HG03108 (cell line): ENCODE measurements at regions not wholly inside any gene's neighbourhood (a gene's known extent, or its start where the extent isn't known, plus 50 kb on each side); places are given as distances from the start of the nearest gene placed in this dataset.
"Not testable (repeated sequence)": the region's sequence is repeated elsewhere in the genome, so short reads cannot be mapped to it uniquely, and the experiment has no call there.

Experiments
- ATAC-seq: cut with Tn5 transposase; IDR thresholded peaks from one replicate; pipeline ENCODE4 v1.9.1; 2021; ENCODE audit warnings: moderate library complexity; ENCODE audit not compliant: unreplicated experiment

- ATAC-seq: no peak
Measured at GRCh38 chr5:56733580-56733979, 81.8 kb upstream of the MAP3K1 start.

DNA sequence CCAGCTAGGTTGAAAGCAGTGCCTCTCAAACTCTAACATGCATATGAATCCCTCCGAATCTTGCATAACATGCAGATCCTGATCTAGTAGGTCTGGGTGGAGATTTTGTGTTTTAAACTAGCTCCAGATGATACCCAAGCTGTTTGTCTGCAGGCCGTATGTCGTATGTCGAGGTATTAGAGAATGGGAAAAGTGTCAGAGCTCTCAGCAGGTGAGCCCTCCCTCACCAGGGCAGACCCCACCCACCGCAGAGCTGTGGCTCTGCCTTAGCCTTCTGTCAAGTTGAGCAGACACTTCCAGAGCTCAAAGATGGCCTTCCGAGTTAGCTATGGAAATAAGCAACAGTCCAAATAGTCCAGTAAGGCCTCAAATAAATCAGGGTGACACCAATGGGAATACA is 83.2 kb upstream of the MAP3K1 start:
- no peak for ATAC-seq

DNA sequence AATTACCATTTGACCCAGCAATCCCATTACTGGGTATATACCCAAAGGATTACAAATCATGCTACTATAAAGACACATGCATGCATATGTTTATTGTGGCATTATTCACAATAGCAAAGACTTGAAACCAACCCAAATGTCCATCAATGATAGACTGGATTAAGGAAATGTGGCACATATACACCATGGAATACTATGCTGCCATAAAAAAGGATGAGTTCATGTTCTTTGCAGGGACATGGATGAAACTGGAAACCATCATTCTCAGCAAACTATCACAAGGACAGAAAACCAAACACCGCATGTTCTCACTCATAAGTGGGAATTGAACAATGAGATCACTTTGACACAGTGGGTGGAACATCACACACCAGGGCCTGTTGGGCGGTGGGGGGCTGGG is 83.9 kb upstream of the MAP3K1 start:
- ATAC-seq: not testable (repeated sequence)

GRCh38 chr5:56729488-56729887 is 85.9 kb upstream of the MAP3K1 start:
- ATAC-seq: no peak

GRCh38 chr5:56725711-56726411 is 89.5 kb upstream of the MAP3K1 start:
- ATAC-seq: no peak

GRCh38 chr5:56724857-56725256 is 90.5 kb upstream of the MAP3K1 start:
- not testable (repeated sequence) for ATAC-seq

GRCh38 chr5:56722317-56722716 is 93.0 kb upstream of the MAP3K1 start:
- ATAC-seq: no peak

GRCh38 chr5:56717253-56717987 is 97.9 kb upstream of the MAP3K1 start:
- no peak for ATAC-seq

- ATAC-seq: no peak
Measured at GRCh38 chr5:56715986-56716385, 99.4 kb upstream of the MAP3K1 start.

DNA sequence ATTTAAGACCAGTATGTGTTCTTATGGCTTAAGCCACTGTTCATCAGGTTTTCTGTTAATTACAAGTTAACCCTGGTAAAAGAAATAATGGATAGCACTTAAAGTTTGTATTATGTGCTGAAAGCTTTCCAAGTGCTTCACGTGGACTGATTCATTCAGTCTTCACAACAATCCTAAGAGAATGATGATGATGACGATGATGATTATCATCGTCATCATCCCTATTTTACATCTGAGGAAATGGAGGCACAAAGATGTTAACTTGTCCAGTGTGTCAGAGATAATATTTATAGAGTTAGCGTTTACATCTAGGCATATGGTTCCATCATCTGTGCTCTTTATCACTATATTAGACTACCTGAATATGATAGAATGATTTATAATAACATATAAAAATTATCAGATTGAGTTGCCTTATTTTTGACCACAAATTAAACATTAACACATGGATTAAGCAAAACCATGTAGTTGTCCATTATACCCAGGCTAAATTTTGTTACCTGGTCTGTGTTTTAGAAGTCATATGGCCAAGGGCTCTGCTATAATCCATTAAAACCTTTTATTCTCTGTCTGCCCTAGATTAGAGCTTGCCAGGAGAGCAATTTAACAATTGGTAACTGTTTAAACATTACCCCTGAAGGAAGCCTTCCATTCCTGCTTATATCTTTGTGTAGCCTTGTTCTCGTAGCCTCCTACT is 102.3 kb upstream of the MAP3K1 start:
- no peak for ATAC-seq

GRCh38 chr5:56710826-56711590 is 104.3 kb upstream of the MAP3K1 start:
- no peak for ATAC-seq

DNA sequence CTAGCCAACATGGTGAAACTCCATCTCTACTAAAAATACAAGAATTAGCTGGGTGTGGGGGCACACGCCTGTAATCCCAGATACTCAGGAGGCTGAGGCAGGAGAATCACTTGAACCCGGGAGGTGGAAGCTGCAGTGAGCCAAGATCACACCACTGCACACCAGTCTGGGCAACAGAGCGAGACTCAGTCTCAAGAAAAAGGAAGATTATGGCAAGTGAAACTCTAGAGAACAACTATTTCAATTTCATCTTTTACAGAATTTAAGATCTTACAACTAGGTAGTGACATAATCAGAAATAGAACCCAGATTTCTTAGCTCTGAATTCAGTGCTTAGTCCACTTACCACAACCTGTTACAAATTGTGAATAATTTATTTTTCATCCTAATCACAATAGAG is 108.8 kb upstream of the MAP3K1 start:
- no peak for ATAC-seq

GRCh38 chr5:56705217-56705616 is 110.1 kb upstream of the MAP3K1 start:
- no peak for ATAC-seq

DNA sequence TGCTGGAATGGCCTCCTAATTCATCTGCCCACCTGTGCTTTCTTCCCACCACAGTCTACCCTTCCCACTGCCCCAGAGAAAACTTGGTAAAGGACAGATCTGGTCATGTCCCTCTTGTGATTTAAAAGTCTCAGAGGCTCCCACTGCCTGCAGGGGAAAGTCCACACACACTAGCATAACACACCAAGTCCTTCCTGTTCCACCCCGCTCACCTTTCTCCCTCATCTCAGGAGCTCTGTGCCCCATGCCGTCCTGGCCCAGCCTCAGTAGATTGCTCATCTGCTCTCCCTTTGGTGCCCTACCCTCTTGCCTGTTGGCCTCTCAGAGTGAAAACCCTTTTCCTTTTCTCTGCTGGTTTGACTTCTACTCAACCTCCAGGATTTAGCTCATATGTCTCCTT is 111.4 kb upstream of the MAP3K1 start:
- no peak for ATAC-seq

DNA sequence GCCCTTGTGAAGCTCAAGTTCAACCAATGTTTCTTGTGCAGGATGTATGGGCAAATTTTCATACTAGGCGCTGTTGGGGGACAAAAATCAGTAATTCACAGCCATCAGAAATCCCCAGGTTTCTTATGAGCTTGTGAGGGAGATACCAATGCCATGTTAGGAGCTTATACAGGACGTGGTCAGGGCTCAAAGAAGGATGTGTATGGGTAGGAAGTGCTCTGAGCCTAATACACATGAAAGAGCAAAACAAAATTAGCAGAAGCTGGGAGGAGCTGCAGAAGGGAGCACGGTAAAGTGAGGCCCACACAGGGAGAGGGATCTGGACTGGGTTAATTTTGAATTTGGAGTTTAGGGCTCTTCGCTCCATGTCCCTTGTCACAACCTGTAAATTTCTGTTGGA is 114.6 kb upstream of the MAP3K1 start:
- ATAC-seq: no peak

GRCh38 chr5:56699538-56699937 is 115.8 kb upstream of the MAP3K1 start:
- no peak for ATAC-seq

DNA sequence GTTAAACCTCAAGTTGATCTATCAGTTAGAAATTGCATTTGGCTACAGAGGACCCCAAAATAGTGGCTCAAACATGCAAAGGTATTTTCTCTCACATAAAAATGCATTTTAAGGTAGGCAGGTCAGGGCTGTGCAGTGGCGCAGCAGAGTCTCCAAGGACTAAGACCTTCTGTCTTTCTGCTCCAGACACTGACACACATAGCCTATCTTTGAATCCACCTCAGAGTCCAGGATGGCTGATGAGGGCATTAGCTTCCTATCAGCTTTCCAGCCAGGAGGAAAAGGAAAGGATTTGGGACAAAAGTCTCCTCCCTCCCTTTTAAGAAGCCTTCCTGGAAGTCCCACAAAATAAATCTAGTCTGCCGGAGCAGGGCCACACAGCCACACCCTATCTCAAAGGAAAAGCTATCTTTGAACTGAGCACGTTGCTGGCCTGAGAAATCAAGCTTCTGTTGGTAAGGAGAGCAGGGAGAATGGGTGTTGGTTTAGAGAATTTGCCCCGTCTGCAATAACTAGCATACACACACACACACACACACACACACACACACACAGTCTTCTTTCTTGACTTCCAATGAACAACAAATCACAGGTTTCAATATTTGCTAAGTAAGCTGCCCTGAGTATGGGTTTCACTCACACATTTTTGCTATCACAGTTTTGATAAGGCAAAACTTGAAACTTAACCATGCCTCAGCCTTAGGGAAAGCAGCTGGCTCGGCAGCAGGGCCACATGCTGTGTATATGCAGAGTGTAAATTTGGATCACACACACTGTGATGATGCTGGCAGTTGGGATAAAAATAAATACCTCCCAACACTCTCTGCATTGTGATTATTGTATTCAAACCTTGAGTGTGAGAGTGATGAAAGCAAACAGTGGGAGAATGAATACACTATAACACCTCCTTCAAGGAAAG is 116.6 kb upstream of the MAP3K1 start:
- no peak for ATAC-seq

DNA sequence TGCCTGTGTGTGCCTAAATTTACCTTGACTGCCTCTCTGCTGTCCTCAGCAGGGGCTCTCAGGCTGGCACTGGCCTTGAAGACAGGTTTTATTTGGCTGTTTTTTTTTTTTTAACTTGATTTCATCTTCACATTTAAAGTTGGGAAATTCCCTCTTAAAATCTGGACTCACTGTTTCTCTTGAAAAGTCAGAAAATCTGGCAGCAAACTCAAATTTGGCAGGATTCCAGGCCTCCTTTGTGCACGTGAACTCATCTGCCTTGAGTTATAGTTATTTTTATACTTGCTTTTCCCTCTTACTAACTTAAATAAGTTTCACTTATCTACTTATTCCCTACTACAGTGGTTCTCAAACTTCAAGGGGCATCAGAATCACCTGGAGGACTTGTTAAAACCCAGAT is 118.4 kb upstream of the MAP3K1 start:
- ATAC-seq: no peak

DNA sequence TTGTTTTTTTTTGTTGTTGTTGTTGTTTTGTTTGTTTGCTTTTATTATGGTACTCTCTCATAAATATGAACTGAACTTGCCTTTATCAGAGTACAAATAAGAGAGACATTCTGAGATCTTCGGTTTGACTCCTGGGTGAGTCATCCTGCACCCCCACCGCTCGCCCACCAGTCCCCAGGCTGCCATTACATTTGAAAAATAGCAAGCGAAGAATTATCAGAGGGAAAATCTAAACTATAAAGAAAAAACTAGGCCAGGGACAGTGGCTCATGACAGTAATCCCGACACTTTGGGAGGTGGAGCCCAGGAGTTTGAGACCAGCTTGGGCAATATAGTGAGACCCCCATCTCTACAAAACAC is 122.1 kb upstream of the MAP3K1 start:
- no peak for ATAC-seq
